Stimulated activated effector memory CD8-positive, alpha-beta T cell treated with anti-CD3 and anti-CD28 coated beads, Interleukin-12 subunit alpha, Interleukin-12 subunit beta, amount 100 ng/mL, for 72 hours (primary cell): ENCODE measurements at regions not wholly inside any gene's neighbourhood (a gene's known extent, or its start where the extent isn't known, plus 50 kb on each side); places are given as distances from the start of the nearest gene placed in this dataset.

ENCODE experiments used
- ATAC-seq: fragments of 150-1000 bp; cut with Tn5 transposase; 2 replicates; pipeline ENCODE4 v1.10.0; 2021
- DNase-seq, 2 donors: peaks; one replicate each; pipeline ENCODE4 v3.0.0; 2021 to 2022; ENCODE audit warnings: low spot score in 2 of 2
- H3K27ac Mint-ChIP-seq: one replicate; pipeline ENCODE4 v1.8.0; 2022; ENCODE audit warnings: mild to moderate bottlenecking, mixed read lengths
- H3K36me3 Mint-ChIP-seq: one replicate; pipeline ENCODE4 v1.8.0; 2022; ENCODE audit warnings: mild to moderate bottlenecking, mixed read lengths
- H3K4me1 Mint-ChIP-seq: one replicate; pipeline ENCODE4 v1.8.0; 2022; ENCODE audit warnings: mixed read lengths
- H3K4me3 Mint-ChIP-seq: one replicate; pipeline ENCODE4 v1.8.0; 2022; ENCODE audit warnings: mild to moderate bottlenecking, mixed read lengths
- H3K9me3 Mint-ChIP-seq: one replicate; pipeline ENCODE4 v1.8.0; 2022; ENCODE audit warnings: mixed read lengths

- Mint-ChIP-seq H3K27ac (no peak overlapping the region), H3K9me3 (peaks cover 2% of the 10 kb centered on the region), H3K36me3 (no peaks in the 10 kb centered on the region), H3K4me3 (no peak overlapping the region), H3K4me1 (no peaks in the 10 kb centered on the region)
- no peak for ATAC-seq
- no peak for DNase-seq
Measured at GRCh38 chr2:2800697-2801096, 469.6 kb upstream of the MYT1L start.

GRCh38 chr2:2800001-2800400 is 468.9 kb upstream of the MYT1L start:
- no peak overlapping the region for H3K4me3 Mint-ChIP-seq
- H3K27ac Mint-ChIP-seq = no peak overlapping the region
- H3K36me3 Mint-ChIP-seq = no peaks in the 10 kb centered on the region
- DNase-seq = no peak
- H3K4me1 Mint-ChIP-seq = no peaks in the 10 kb centered on the region
- peaks cover 2% of the 10 kb centered on the region for H3K9me3 Mint-ChIP-seq
- ATAC-seq = no peak

GRCh38 chr2:2799151-2799697 is 468.1 kb upstream of the MYT1L start:
- ATAC-seq (no peak), DNase-seq (no peak)
- Mint-ChIP-seq H3K4me3 (no peak overlapping the region), H3K36me3 (no peaks in the 10 kb centered on the region), H3K9me3 (peaks cover 2% of the 10 kb centered on the region), H3K27ac (no peak overlapping the region), H3K4me1 (no peaks in the 10 kb centered on the region)

GRCh38 chr2:2798337-2798736 is 467.3 kb upstream of the MYT1L start:
- DNase-seq = no peak
- no peak overlapping the region for H3K27ac Mint-ChIP-seq
- no peaks in the 10 kb centered on the region for H3K36me3 Mint-ChIP-seq
- no peaks in the 10 kb centered on the region for H3K4me1 Mint-ChIP-seq
- peaks cover 5% of the 10 kb centered on the region for H3K9me3 Mint-ChIP-seq
- H3K4me3 Mint-ChIP-seq = no peak overlapping the region
- ATAC-seq = no peak

- Mint-ChIP-seq H3K9me3 (peaks cover 6% of the 10 kb centered on the region), H3K4me3 (no peak overlapping the region), H3K36me3 (no peaks in the 10 kb centered on the region), H3K4me1 (no peaks in the 10 kb centered on the region), H3K27ac (no peak overlapping the region)
- ATAC-seq = no peak
- DNase-seq = no peak
Measured at GRCh38 chr2:2797797-2798196, 466.7 kb upstream of the MYT1L start.

- ATAC-seq = no peak
- Mint-ChIP-seq H3K27ac (no peak overlapping the region), H3K9me3 (peaks cover 4% of the 10 kb centered on the region), H3K36me3 (no peaks in the 10 kb centered on the region), H3K4me1 (no peaks in the 10 kb centered on the region), H3K4me3 (no peak overlapping the region)
- DNase-seq = no peak
Measured at GRCh38 chr2:2796207-2796606, 465.1 kb upstream of the MYT1L start.

- no peak overlapping the region for H3K27ac Mint-ChIP-seq
Measured at GRCh38 chr2:2795438-2796091, 464.5 kb upstream of the MYT1L start.

GRCh38 chr2:2793925-2794560 is 463.0 kb upstream of the MYT1L start:
- no peak for ATAC-seq
- no peak overlapping the region for H3K4me3 Mint-ChIP-seq
- H3K36me3 Mint-ChIP-seq = no peaks in the 10 kb centered on the region
- DNase-seq = no peak
- H3K4me1 Mint-ChIP-seq = no peaks in the 10 kb centered on the region
- H3K27ac Mint-ChIP-seq = no peak overlapping the region
- H3K9me3 Mint-ChIP-seq = peaks cover 4% of the 10 kb centered on the region

More at GRCh38 chr2:2795438-2796091, 464.5 kb upstream of the MYT1L start:
- Mint-ChIP-seq H3K36me3 (no peaks in the 10 kb centered on the region), H3K4me3 (no peak overlapping the region), H3K4me1 (no peaks in the 10 kb centered on the region), H3K9me3 (peaks cover 4% of the 10 kb centered on the region)
- DNase-seq (no peak), ATAC-seq (no peak)

GRCh38 chr2:2793514-2793913 is 462.4 kb upstream of the MYT1L start:
- DNase-seq (no peak), ATAC-seq (no peak)
- Mint-ChIP-seq H3K4me1 (no peaks in the 10 kb centered on the region), H3K36me3 (no peaks in the 10 kb centered on the region), H3K9me3 (peaks cover 4% of the 10 kb centered on the region), H3K4me3 (no peak overlapping the region), H3K27ac (no peak overlapping the region)

GRCh38 chr2:2791606-2792005 is 460.5 kb upstream of the MYT1L start:
- Mint-ChIP-seq H3K4me1 (no peaks in the 10 kb centered on the region), H3K27ac (no peak overlapping the region), H3K9me3 (peaks cover 4% of the 10 kb centered on the region), H3K36me3 (no peaks in the 10 kb centered on the region), H3K4me3 (no peak overlapping the region)
- DNase-seq (no peak), ATAC-seq (no peak)

GRCh38 chr2:2791031-2791430 is 460.0 kb upstream of the MYT1L start:
- Mint-ChIP-seq H3K4me1 (no peaks in the 10 kb centered on the region), H3K9me3 (peaks cover 4% of the 10 kb centered on the region), H3K27ac (no peak overlapping the region)

GRCh38 chr2:2788076-2788475 is 457.0 kb upstream of the MYT1L start:
- Mint-ChIP-seq H3K36me3 (no peaks in the 10 kb centered on the region), H3K4me1 (no peaks in the 10 kb centered on the region), H3K27ac (no peak overlapping the region), H3K4me3 (no peak overlapping the region), H3K9me3 (peaks cover 4% of the 10 kb centered on the region)
- ATAC-seq (no peak), DNase-seq (no peak)

More at GRCh38 chr2:2791031-2791430, 460.0 kb upstream of the MYT1L start:
- Mint-ChIP-seq H3K4me3 (no peak overlapping the region), H3K36me3 (no peaks in the 10 kb centered on the region)
- ATAC-seq (no peak), DNase-seq (no peak)

GRCh38 chr2:2787301-2787907 is 456.3 kb upstream of the MYT1L start:
- ATAC-seq (no peak), DNase-seq (no peak)
- no peaks in the 10 kb centered on the region for H3K4me1 Mint-ChIP-seq
- no peaks in the 10 kb centered on the region for H3K36me3 Mint-ChIP-seq
- no peak overlapping the region for H3K4me3 Mint-ChIP-seq
- no peak overlapping the region for H3K27ac Mint-ChIP-seq
- peaks cover 4% of the 10 kb centered on the region for H3K9me3 Mint-ChIP-seq

- DNase-seq = no peak
- Mint-ChIP-seq H3K27ac (no peak overlapping the region), H3K4me3 (no peak overlapping the region), H3K36me3 (no peaks in the 10 kb centered on the region), H3K9me3 (peaks cover 21% of the 10 kb centered on the region), H3K4me1 (no peaks in the 10 kb centered on the region)
- ATAC-seq = no peak
Measured at GRCh38 chr2:2782007-2782406, 450.9 kb upstream of the MYT1L start.

- Mint-ChIP-seq H3K4me3 (no peak overlapping the region), H3K27ac (no peak overlapping the region), H3K4me1 (no peaks in the 10 kb centered on the region), H3K9me3 (peaks cover 24% of the 10 kb centered on the region), H3K36me3 (no peaks in the 10 kb centered on the region)
- DNase-seq = no peak
- no peak for ATAC-seq
Measured at GRCh38 chr2:2779727-2780126, 448.7 kb upstream of the MYT1L start.

GRCh38 chr2:2777876-2778275 is 446.8 kb upstream of the MYT1L start:
- ATAC-seq (no peak), DNase-seq (no peak)
- Mint-ChIP-seq H3K27ac (no peak overlapping the region), H3K4me3 (no peak overlapping the region), H3K36me3 (no peaks in the 10 kb centered on the region), H3K9me3 (peaks cover 19% of the 10 kb centered on the region), H3K4me1 (no peaks in the 10 kb centered on the region)
